A204.1 (cell line): ENCODE measurements at regions not wholly inside any gene's neighbourhood (a gene's known extent, or its start where the extent isn't known, plus 50 kb on each side); places are given as distances from the start of the nearest gene placed in this dataset.

Source experiments
- FAIRE-seq: peaks from 2 replicates; lab custom pipeline; 2012; peaks lifted over from hg19 to GRCh38; lab: Jason Lieb, UNC

GRCh38 chr9:129505270-129505902 is 115.5 kb downstream of the C9orf50 start:
- no peak for FAIRE-seq

GRCh38 chr9:129504404-129504803 is 116.5 kb downstream of the C9orf50 start:
- no peak for FAIRE-seq

DNA sequence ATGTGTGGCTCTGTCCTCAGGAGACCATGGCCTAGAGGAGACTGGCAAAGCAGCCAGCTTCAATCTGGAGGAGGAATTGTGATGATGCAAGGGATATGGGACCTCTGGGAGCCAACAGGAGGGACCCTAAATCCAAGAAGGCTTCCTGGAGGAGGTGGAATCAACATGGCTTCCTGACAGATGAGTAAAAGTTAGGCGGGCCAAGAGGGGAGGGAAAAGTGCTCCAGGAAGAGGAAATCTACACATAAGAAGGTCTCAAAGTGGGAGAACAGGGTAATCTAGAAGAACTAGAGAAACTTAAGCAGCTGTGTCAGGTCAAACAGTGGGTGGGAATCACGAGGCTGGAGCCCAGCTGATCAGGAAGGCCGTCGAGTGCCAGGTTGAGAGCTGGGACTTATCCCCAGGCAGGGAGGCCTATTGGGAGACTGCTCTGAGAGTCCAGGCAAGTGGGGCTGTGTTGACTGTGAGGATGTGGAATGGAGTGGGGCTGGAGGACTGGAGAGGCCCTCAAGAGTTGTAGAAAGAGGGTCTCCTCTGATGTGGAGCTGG is 119.1 kb downstream of the C9orf50 start:
- no peak for FAIRE-seq

DNA sequence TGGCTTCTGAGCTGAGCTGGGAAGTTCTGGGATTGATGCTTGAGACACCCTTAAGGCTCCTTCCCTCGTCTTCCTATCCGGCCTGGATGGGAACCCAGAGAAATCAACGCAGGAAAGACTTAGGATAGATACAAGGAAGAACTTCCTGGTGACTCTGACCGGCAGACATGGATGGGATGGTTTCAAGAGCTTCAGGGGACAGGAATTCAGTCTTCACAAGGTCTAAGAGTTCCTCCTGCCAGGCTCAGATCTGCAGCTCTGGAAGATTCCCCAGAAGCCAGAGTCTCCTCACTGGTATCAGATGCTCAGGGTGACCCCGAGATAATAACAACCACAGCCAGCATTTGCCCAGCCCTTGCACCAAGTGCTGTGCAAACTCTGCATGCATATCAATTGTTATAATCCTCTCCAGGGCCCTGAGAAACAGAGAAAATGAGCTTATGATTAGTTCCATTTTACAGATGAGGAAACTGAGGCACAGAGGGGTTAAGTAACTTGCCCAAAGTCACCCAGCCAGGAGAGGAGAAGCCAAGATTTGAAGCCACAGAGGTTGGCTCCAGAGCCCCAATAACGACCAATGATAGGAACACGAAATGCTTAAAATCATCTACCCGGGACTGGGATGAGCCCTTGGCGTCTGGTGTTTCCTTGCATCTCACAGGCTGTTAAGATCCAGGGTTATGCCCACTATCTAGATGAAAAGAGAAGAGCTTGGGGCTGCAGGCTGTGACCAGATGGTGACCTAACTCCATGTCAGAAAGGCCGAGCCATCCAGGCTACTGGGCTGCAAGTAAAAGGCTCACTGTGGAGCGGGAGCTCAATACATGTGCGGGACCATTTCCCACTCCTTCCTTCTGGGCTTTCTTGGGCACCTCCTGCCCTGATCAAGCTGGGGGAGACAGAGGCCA is 119.8 kb downstream of the C9orf50 start:
- FAIRE-seq = no peak

- FAIRE-seq = no peak
Observed at GRCh38 chr9:129500161-129500862, 120.6 kb downstream of the C9orf50 start.

- FAIRE-seq = no peak
Observed at GRCh38 chr9:129498451-129499384, 122.2 kb downstream of the C9orf50 start.

DNA sequence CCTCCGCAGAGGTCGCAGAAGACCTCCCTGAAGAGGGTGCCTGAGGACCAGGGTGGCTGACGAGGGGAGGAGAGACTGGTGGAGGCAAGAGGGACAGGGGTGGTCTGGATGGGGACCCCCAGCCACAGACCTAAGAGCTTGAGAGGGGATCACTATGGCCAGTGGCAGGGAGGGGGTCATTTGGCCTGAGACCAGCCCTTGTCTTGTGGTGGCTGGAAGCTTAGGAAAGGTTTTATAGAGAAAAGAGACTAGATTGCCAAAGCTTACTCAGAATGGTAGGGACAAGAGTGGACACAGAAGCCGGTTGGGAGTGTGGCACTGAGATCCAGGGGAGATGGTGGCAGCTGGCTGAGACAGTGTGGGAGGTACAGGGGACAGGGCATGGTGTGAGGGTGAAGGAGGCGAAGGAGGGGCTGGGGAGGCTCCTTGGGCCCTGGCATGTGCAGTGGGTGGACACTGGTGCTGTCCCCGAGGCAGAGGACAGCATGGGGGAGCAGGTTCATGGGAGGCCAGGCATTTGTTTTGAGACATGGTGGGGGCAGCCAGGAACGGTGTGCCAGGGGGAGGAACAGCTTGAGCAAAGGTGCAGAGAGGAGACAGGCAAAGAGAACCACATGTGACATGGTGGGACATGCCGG is 123.0 kb downstream of the C9orf50 start:
- FAIRE-seq = no peak

- FAIRE-seq = no peak
Observed at GRCh38 chr9:129497005-129497812, 123.7 kb downstream of the C9orf50 start.

DNA sequence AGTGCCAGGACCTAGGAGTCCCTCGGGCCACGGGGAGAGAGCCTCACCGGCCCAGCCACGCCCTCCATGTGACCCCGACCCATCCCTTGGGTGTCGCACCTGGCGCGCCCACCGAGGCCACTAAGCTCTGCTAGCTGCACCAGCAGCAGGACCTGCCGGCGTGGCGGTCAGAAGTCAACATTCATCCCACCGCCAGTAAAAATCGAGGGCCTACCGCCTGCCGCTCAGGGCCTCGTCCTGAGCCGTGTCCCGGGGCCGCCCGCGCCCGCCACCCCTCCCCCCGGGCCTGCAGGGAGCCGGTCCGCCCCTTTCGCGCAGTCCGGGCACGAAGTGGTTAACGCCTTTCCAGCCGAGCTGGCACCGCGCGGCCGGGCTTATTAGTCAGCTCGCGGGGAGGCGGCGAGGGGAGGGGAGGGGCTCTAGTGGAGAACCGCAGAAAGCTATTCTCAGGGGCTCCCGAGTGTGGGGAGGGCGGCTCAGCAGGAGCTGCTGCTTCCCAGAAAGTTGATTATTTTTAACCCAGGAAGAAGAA is 124.4 kb downstream of the C9orf50 start:
- FAIRE-seq = no peak

DNA sequence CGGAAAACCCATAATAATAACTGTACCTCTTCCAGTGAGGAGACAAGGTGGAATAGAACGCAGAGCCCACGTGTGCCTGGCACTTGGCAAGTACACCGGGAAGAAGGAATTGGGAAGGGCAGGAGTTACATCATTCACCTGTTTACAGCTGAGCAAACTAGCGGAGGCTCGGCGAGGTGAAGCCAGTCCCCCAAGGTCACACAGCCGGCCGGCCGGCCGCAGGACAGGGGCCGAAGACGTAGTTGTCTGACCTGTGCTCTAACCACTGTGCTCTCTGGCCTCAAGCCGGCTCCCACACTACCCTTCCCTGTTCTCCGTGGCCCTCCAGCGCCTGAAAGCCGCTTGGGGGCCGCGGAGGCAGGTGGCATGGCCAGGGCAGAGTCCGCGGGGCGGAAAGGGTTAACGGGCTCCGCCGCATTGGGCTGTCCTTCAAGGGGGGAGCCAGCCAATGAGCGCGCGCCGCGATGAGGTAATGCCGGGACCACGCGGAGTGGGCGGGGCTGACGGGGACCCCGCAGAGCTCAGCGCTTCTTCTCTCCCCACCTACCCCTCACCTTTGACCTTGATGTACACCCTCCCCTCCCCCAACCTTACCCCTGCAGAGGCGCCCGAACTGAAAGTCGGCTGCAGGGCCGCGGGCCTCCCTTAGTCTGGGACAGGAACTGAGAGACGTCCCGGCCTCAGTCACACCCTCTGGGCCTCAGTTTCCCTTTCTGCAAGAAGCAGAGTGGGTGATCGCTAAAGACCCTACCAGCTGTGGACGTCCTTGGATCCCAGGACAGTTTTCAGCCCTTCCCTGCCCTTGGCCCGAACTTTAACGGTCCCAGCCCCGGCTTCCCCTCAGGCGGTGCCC is 125.1 kb downstream of the C9orf50 start:
- peak; percentile 21 for FAIRE-seq

- FAIRE-seq = no peak
Observed at GRCh38 chr9:129494113-129494789, 126.7 kb downstream of the C9orf50 start.

DNA sequence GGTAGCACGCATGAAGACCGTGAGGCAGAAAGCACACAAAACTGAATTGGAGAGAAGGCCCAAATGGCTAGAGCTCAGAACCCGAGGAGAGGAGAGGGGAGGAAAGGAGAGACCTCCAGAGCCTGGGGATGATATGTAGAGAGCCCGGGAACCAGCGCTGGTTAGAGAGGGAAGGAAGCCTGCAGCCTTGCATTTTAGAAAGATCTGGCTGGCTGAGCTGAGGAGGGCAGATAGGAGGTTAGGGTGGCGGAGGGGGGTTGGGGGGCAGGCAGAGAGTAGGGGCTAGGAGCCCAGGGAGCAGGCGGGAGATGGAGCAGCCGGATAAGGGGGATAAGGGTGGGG is 127.2 kb downstream of the C9orf50 start:
- FAIRE-seq = no peak

DNA sequence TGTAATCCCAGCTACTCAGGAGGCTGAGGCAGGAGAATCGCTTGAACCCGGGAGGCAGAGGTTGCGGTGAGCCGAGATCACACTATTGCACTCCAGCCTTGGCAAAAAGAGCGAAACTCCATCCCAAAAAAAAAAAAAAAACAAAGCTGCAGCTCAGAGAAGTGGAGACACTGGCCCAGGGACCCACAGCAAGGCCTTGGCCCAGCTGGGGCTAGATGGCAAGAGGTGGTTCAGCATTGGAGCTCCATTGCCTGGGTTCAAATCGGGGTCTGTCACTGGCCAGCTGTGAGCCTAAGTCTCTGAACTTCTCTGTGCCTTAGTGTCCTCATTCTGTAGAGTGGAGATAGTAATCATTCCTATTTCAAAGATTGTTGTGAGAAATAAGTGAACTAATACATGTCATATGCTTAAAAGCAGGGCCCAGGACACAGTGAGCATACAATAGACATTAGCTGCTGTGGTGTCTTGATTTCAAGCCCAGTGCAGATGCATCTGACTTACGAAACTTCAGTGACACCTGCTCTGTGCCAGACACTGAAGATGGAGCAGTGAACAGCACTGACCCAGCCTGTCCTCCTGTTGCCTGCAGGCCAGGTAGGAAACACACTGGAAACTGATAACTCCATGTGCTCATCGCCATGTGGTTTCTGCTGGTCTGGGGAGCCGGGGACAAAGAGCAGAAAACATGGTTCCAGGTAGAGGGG is 127.7 kb downstream of the C9orf50 start:
- no peak for FAIRE-seq

GRCh38 chr9:129491487-129491855 is 129.4 kb downstream of the C9orf50 start:
- FAIRE-seq = no peak

DNA sequence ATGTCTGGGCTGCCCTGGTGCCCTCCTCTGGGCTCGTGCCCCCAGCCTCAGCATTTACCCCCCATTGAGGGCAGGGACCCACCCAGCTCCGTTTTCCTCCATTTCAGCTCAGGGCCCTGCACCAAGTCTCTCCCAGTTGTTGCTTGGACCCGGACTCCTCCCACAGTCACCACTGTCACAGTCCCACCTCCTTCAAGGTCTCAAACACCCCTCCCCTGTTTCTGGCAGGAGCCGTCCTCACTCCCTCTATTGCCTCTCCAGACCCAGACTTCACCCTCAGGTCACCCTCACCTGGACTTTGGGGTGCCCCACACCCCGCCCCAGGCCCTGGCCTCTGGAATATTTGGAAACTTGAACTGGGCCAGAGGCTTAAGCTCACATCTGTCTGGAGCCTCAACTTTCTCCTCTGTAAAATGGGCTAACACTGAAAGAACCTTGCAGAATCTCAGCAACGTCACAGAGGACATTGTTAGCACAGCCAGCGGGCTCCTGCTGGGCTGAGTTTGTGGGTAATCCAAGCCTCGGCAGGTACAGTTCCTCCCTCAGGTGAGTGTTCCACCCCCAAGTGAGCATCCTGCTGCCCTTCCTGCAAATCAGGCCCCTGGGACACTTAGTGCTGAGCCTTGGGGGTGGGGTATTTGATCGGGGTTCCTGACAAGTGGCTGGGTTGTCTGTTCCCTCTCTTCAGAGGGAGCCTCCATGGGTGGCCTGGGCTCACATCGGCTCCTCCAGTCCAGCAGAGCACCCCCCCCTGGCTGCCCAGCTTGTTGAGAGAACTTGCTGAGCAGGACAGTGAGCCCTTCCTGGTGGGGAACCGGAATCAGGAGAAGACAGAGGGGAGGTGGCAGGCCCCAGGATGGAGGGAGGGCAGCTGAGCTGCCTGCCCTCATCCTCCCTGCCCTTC is 130.1 kb downstream of the C9orf50 start:
- no peak for FAIRE-seq

DNA sequence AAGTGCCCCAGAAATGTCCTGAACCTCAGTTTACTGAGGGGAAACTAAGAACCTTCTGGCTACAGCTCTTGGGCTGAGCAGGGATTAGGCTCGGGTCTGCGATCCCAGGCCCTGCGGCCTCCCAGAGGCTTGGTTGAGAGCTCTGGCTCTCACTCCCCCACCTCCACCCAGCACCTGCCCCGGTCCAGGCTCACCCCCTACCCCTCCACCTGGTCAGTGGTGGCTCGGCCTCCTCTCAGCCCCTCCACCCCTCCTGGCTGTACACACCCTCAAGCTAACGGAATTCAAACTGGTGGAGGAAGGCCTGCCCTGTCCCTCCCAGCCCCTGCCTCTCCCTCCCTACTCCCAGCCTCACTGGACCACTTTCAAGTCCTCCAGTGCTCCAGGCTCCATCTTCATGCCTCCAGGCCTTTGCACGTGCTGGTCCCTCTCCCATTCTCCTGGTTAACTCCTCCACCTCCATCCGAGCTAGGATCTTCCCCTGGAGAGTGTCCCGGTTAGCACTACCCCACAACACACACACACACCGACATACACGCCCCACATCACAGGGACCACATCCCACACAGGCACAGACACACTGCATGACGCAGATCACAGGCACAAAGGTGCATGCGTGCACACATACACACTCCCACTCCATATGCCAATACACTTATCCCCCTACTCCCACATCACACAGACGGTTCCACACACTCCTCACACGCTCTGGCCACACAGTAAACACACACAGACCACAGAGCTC is 130.9 kb downstream of the C9orf50 start:
- FAIRE-seq = no peak
